Rectal smooth muscle tissue (tissue), 1 donor: ENCODE measurements at regions not wholly inside any gene's neighbourhood (a gene's known extent, or its start where the extent isn't known, plus 50 kb on each side); places are given as distances from the start of the nearest gene placed in this dataset.
"Not testable (repeated sequence)": the region's sequence is repeated elsewhere in the genome, so short reads cannot be mapped to it uniquely, and the experiment has no call there.

ENCODE experiments used
- H3K27ac ChIP-seq: one replicate; pipeline ENCODE4 v1.7.0; 2013; ENCODE audit warnings: low read depth, low read length, inconsistent platforms
- H3K27me3 ChIP-seq: one replicate; pipeline ENCODE4 v1.7.0; 2013; ENCODE audit warnings: low read length; ENCODE audit not compliant: control insufficient read depth, insufficient read depth
- H3K36me3 ChIP-seq: one replicate; pipeline ENCODE4 v1.7.0; 2013; ENCODE audit warnings: low read length; ENCODE audit not compliant: control insufficient read depth, insufficient read depth
- H3K4me1 ChIP-seq: one replicate; pipeline ENCODE4 v1.7.0; 2013; ENCODE audit warnings: low read length; ENCODE audit not compliant: control insufficient read depth, insufficient read depth
- H3K4me3 ChIP-seq: one replicate; pipeline ENCODE4 v1.7.0; 2013; ENCODE audit warnings: low read length
- H3K9ac ChIP-seq: one replicate; pipeline ENCODE4 v1.7.0; 2013; ENCODE audit warnings: low read length

DNA sequence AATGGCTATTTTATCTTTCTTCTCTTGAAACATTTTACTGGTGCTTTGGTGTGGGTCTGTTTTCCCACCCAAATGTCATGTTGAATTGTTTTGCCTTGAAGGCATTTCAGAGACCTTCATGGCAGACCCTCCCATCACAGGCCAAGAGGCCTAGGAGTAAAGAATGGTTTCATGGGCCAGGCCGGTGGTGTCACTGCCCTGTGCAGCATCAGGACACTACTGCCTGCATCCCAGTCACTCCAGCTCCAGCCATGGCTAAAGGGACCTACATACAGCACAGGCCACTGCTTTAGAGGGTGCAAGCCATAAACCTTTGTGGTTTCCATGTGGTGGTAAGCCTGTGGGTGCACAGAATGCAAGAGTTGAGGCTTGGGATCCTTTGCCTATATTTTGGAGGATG lies 326.9 kb downstream of the SLITRK5 start:
- Histone ChIP-seq H3K9ac (no peak overlapping the region), H3K36me3 (no peaks in the 10 kb centered on the region), H3K4me1 (no peaks in the 10 kb centered on the region), H3K27ac (no peak overlapping the region), H3K27me3 (no peaks in the 10 kb centered on the region), H3K4me3 (no peak overlapping the region)

DNA sequence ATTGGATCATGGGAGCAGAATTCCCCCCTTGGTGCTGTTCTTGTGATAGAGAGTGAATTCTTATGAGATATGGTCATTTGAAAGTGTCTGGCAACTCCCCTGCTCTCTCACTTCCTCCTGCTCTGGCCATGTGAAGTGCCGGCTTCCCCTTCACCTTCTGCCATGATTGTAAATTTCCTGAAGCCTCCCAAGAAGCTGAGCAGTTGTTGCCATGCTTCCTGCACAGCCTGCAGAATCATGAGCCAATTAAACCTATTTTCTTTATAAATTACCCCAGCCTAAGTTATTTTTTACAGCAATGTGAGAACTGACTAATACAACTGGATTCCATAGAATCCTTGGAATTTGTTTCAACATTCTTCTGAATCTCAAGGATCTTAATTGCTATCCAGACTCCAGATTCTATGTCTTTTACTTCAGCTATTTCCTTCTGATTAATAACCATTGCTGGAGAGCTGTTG lies 328.1 kb downstream of the SLITRK5 start:
- Histone ChIP-seq H3K36me3 (no peaks in the 10 kb centered on the region), H3K27ac (no peak overlapping the region), H3K4me3 (no peak overlapping the region), H3K4me1 (no peaks in the 10 kb centered on the region), H3K9ac (no peak overlapping the region), H3K27me3 (no peaks in the 10 kb centered on the region)

DNA sequence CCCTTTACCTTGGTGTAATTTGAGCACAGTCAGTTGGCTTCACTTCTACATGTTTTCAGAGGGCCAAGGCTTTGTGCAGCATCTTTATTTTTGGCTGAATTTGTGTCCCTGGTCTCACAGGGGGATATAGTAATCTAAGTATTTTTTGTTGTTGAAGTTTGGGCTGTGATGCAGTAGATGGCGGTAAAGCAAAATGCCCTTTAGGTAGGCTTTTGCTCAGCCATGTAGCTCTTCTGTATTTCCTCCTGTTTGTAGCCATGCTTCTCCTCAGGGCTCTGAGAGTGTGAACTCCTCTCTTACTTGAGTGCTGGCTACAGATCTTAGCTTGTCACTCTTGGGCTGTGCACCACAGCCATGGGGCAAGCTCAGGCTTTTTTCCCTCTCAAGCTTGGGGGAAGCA lies 328.6 kb downstream of the SLITRK5 start:
- H3K36me3 ChIP-seq: no peaks in the 10 kb centered on the region
- no peak overlapping the region for H3K27ac ChIP-seq
- H3K4me3 ChIP-seq: no peak overlapping the region
- H3K27me3 ChIP-seq: no peaks in the 10 kb centered on the region
- H3K4me1 ChIP-seq: no peaks in the 10 kb centered on the region
- H3K9ac ChIP-seq: no peak overlapping the region

DNA sequence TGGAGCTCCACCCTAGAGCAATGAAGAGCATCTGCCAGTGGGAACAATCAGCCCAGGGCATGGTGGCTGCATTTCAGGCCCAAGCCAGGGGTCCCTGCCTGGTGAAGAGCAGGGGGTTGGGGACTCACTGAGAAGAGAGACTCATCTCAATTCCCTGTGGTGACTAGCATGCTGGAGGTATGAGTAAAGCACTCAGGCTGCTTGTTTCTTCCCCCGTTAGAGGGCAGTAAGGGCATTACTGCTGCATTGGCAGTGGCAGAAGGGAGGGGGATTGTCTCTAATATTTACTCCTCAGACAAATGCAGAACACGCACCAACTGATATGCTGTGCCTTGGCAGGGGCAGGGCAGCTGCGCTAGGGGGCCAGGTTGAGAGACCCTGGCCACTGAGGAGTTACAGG lies 329.1 kb downstream of the SLITRK5 start:
- no peaks in the 10 kb centered on the region for H3K36me3 ChIP-seq
- no peaks in the 10 kb centered on the region for H3K4me1 ChIP-seq
- H3K4me3 ChIP-seq: no peak overlapping the region
- no peaks in the 10 kb centered on the region for H3K27me3 ChIP-seq
- no peak overlapping the region for H3K9ac ChIP-seq
- no peak overlapping the region for H3K27ac ChIP-seq

DNA sequence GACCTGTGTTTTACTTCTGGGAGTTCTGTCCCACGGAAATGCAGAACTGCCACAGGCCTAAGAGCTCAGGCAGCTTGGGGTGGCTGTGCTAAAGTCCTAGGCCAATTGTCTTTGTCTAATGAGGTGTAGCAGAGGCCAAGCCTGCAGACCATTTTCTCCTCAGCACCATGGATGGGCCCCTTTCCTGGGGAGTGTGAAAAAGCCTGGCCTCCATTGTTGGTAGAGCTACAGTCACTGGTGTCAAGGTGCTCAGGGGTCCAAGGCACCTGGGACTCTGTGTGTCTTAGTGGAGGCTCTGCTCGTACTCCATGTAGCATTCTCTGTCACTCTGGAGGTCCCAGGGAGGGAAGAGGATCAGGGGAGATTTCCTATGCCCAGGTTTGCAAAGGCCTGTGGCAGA lies 329.6 kb downstream of the SLITRK5 start:
- no peak overlapping the region for H3K27ac ChIP-seq
- H3K9ac ChIP-seq: no peak overlapping the region
- H3K4me3 ChIP-seq: no peak overlapping the region
- H3K36me3 ChIP-seq: no peaks in the 10 kb centered on the region
- H3K4me1 ChIP-seq: no peaks in the 10 kb centered on the region
- H3K27me3 ChIP-seq: no peaks in the 10 kb centered on the region

DNA sequence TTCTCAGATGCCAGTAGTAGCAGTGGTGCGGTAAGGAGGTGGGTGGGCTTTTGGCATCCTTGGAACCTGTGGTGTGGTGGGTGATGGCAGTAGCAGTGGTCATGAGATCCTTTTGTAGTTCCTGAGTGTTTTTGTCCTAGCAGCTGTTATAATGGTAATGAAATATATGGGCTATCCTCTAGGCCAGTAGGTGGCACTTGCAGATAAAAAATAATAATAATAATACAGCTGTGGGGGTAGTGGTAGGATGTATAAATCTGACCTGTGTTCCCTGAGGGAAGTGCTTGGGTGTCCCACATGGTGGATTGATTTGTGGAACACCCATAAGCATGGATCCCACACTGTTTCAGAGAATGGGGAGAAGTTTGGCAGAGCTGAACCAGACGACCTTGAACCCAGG lies 334.0 kb downstream of the SLITRK5 start:
- Histone ChIP-seq H3K4me3 (no peak overlapping the region), H3K27me3 (no peaks in the 10 kb centered on the region), H3K36me3 (no peaks in the 10 kb centered on the region), H3K9ac (no peak overlapping the region), H3K27ac (no peak overlapping the region), H3K4me1 (no peaks in the 10 kb centered on the region)

DNA sequence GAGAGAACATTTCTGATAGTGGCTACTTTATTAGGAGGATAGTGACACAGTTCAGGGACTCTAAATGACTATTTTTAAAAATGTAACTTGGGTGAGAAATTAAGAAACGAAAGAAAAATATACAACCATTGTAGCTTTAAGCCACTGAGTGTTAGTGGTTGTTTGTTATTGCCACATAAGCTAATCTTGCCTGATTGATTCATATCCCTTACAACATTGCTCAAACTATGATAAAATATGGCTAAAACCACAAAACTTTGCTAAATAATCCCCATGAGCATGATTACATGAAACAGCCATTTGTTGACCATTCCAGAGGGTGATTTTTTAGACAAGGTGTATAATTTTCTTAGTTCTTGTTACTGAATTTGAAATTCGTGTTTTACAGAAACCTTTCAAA lies 343.4 kb downstream of the SLITRK5 start:
- H3K4me1 ChIP-seq: no peaks in the 10 kb centered on the region
- H3K27ac ChIP-seq: no peak overlapping the region
- H3K36me3 ChIP-seq: no peaks in the 10 kb centered on the region
- H3K9ac ChIP-seq: no peak overlapping the region
- H3K4me3 ChIP-seq: no peak overlapping the region
- no peaks in the 10 kb centered on the region for H3K27me3 ChIP-seq

DNA sequence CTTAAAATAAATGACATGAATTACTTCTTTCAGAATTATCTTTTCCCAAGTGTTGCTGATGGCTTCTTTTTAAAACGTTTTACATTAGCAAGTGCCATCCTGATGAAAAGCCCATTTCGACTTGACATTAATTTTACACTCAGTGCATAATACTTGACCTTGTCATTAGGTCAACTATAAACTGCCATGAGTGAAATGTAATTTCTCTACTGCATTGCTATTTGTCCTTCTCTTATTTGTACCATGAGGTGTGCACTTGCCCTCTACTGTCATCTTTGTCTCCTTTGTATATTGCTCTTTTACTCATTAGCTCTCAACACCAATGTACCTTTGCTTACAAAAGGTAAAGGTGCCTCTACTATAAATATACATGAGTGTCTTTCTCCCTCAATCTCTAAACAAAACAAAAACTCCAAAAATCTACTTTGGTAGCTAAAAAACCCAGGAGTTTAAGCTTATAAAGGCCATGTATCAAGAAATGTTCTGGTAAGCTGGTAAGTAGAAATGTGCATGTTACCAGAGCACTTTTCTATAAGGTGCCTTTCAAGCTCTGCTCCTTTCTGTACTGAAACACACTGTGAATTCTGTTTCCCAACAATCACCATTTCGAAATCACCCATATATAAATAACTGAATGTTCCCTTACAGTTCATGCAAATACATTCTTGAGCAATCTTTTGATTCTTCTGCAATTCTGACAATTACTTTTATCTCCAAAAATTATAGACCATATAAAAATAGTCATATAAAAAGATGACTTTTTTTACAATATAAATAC lies 351.4 kb downstream of the SLITRK5 start:
- H3K36me3 ChIP-seq: no peaks in the 10 kb centered on the region
- H3K27me3 ChIP-seq: no peaks in the 10 kb centered on the region
- no peak overlapping the region for H3K4me3 ChIP-seq

DNA sequence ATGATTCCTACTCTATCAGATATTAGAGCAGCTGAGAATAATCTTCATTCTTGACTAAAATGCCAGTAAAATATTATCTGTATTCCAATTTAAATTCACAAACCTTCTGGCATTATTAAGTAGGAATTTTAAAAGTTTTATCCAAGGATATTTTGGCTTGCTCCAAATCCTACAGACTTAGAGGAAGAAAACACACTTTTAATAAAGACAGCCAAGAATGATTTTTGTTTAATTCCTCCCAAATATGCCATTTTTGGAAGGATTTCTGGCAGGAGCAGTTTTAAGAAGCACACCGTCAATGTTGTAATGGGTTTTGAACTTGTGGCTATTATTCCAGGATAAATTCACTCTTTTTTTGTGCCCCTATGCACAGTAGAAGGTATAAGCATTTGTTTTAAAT lies 355.1 kb downstream of the SLITRK5 start:
- no peaks in the 10 kb centered on the region for H3K36me3 ChIP-seq
- no peak overlapping the region for H3K27ac ChIP-seq
- H3K4me1 ChIP-seq: no peaks in the 10 kb centered on the region
- no peak overlapping the region for H3K4me3 ChIP-seq
- no peak overlapping the region for H3K9ac ChIP-seq
- no peaks in the 10 kb centered on the region for H3K27me3 ChIP-seq

More for the DNA sequence above, 351.4 kb downstream of the SLITRK5 start:
- H3K27ac ChIP-seq: no peak overlapping the region
- no peaks in the 10 kb centered on the region for H3K4me1 ChIP-seq
- no peak overlapping the region for H3K9ac ChIP-seq

DNA sequence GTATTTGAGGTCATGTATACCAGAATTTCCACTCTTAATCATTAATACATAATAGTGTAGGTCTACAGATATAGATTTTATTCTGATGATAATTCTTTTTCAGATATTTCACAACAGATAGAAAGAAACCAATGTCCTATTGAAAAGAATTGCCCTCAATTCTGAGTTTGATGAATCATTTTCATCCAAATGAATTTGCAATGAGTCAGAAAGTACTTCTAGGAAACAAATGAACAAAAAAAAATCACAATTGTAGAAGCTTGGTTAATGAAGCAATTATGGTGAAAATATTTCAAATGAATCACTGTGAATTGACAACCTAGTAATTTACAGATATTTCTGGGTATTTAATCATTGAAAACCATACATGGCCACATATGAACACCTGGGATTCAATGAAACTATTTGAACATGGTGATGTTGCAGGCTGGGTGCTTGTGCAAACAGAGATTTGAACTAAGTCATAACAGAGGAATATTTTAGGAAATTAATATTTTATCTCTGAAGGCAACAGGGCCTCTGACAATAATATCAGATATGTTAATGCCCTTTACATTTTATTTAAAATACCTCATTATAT lies 360.9 kb downstream of the SLITRK5 start:
- Histone ChIP-seq H3K36me3 (no peaks in the 10 kb centered on the region), H3K4me3 (no peak overlapping the region), H3K27ac (no peak overlapping the region), H3K4me1 (no peaks in the 10 kb centered on the region), H3K27me3 (no peaks in the 10 kb centered on the region), H3K9ac (no peak overlapping the region)

DNA sequence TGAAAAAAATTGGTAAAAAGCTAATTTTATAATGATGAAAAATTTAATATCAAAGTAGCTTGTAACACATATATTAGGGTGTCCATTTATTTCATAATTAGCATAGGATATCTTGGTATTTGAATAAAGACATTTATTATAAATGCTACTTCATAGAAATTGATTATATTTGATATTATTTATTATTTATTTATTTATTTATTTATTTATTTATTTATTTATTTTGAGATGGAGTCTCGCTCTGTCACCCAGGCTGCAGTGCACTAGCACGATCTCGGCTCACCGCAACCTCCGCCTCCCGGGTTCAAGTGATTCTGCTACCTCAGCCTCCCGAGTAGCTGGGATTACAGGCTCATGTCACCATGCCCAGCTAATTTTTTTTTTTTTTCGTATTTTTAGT lies 365.0 kb downstream of the SLITRK5 start:
- H3K4me1 ChIP-seq, H3K36me3 ChIP-seq, H3K4me3 ChIP-seq, H3K27ac ChIP-seq, H3K27me3 ChIP-seq, H3K9ac ChIP-seq: not testable (repeated sequence)

DNA sequence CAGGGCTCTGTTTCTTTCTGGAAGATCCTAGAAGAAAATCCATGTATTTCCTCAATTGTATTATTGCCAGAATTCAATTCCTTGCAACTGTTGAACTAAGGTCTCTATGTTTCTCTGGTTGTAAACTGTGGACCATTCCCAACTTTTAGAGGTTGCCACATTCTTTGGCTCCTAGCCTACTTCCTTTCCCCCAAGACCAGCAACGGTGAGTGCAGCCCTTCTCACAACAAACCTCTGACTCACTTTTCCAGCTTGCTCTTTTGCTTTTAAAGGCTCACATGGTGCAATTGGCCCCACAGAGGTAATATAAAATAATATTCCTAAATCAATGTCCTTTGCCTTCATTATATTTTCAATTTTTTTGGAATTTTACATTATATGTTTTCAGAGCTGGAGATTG lies 371.3 kb downstream of the SLITRK5 start:
- H3K9ac ChIP-seq: no peak overlapping the region

More for the DNA sequence above, 371.3 kb downstream of the SLITRK5 start:
- H3K27me3 ChIP-seq: no peaks in the 10 kb centered on the region
- no peak overlapping the region for H3K4me3 ChIP-seq
- H3K4me1 ChIP-seq: no peaks in the 10 kb centered on the region
- H3K36me3 ChIP-seq: no peaks in the 10 kb centered on the region
- H3K27ac ChIP-seq: no peak overlapping the region
